Panc1 (cell line): ENCODE measurements at regions not wholly inside any gene's neighbourhood (a gene's known extent, or its start where the extent isn't known, plus 50 kb on each side); places are given as distances from the start of the nearest gene placed in this dataset.

Source experiments
- CTCF ChIP-seq: fragments of 450-650 bp; IDR thresholded peaks from 2 replicates; pipeline ENCODE4 v1.5.1; 2017; ENCODE audit warnings: mild to moderate bottlenecking
- POLR2AphosphoS5 ChIP-seq: IDR thresholded peaks from 2 replicates; pipeline ENCODE4 v1.6.1; 2012; ENCODE audit warnings: mild to moderate bottlenecking, low read depth, low read length, moderate library complexity
- REST ChIP-seq, 2 experiments: IDR thresholded peaks; 2 replicates each; pipeline ENCODE4 v1.6.1; 2011 to 2012; ENCODE audit warnings: low read depth in 2 of 2, control low read depth in 1 of 2, low read length in 1 of 2, mild to moderate bottlenecking in 1 of 2, moderate library complexity in 1 of 2; ENCODE audit not compliant: insufficient read depth in 1 of 2
- SIN3A ChIP-seq: IDR thresholded peaks from 2 replicates; pipeline ENCODE4 v1.6.1; 2012; ENCODE audit warnings: low read depth, mild to moderate bottlenecking, low read length, moderate library complexity, borderline replicate concordance; ENCODE audit not compliant: insufficient read depth
- TCF7L2 ChIP-seq: IDR thresholded peaks from 2 replicates; pipeline ENCODE4 v1.6.1; 2011; ENCODE audit warnings: mild to moderate bottlenecking, low read depth, low read length, inconsistent platforms

GRCh38 chr9:79242489-79242888 lies 329.3 kb upstream of the TLE4 start:
- TF ChIP-seq CTCF (no peak), POLR2AphosphoS5 (no peak), REST (IDR thresholded peaks at IDR 0.05; ENCODE audit: insufficient read depth in 1 of 2, low read depth in 2 of 2, low read length in 1 of 2) (no peak), SIN3A (no peak), TCF7L2 (no peak)
